HG03139 (cell line): ENCODE measurements at regions not wholly inside any gene's neighbourhood (a gene's known extent, or its start where the extent isn't known, plus 50 kb on each side); places are given as distances from the start of the nearest gene placed in this dataset.
"Not testable (repeated sequence)": the region's sequence is repeated elsewhere in the genome, so short reads cannot be mapped to it uniquely, and the experiment has no call there.

Source experiments
- ATAC-seq: cut with Tn5 transposase; IDR thresholded peaks from one replicate; pipeline ENCODE4 v1.9.1; 2021; ENCODE audit not compliant: unreplicated experiment

DNA sequence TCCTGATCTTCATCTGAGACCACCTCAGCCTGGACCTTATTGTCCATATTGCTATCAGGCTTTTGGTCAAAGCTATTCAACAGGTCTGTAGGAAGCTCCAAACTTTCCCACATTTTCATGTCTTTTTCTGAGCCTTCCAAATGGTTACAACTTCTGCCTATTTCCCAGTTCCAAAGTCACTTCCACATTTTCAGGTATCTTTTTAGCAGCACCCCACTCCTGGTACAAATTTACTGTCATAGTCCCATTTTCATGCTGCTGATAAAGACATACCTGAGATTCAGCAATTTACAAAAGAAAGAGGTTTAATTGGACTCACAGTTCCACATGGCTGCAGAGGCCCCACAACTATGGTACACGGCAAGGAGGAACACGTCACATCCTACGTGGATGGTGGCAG is 815.5 kb downstream of the KCNJ2 start:
- ATAC-seq = no peak

DNA sequence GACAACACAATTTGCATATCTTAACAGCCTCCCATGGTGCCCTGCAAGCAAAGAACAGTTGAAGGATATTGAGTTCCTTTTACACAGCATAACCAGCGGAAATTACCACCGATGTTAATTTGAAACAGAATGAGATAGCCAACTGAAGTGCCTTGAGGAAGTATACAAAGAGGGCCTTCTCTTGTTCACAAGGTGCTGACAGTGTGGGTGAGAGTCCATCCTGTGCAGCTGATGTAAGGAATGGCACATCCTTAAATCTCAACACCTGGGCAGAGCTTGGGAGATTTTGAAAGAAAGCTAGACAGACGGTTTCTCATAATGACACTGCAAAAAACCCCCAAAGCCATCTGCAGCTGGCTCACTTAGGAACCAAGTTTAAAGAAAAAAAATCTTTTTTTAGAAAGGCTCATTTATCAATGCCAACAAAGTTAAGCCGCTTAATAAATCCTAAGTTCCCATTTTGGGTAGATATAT is 818.6 kb downstream of the KCNJ2 start:
- no peak for ATAC-seq

DNA sequence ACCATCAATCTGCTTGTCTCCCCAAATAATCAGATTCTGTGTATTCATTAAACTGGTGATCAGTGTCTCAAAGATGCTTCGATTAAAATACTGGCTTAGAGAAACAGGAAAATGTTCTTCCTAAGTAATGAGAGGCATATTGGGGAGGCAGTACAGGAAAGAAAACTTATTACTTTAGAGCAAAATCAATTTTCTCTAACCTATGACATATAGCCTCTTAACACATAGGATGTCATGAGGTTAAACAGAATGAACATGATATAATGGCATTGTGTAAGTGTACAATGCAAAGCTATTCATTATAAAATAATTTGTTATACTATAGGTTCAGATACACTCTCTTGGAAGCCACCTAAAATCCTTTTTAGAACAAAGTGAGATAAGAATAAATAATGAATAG is 819.3 kb downstream of the KCNJ2 start:
- ATAC-seq = no peak

DNA sequence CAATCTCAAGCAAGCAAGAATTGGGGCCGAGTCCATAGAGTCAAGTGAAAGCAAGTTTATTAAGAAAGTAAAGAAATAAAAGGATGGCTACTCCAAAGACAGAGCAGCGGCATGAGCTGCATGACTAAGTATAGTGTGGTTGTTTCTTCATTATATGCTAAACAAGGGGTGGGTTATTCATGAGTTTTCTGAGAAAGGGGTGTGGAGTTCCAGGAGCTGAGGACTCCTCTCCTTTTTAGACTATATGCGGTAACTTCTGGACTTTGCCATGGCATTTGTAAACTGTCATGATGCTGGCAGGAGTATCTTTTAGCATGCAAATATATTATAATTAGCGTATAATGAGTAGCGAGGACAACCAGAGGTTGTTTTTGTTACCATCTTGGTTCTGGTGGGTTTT is 819.9 kb downstream of the KCNJ2 start:
- no peak for ATAC-seq

DNA sequence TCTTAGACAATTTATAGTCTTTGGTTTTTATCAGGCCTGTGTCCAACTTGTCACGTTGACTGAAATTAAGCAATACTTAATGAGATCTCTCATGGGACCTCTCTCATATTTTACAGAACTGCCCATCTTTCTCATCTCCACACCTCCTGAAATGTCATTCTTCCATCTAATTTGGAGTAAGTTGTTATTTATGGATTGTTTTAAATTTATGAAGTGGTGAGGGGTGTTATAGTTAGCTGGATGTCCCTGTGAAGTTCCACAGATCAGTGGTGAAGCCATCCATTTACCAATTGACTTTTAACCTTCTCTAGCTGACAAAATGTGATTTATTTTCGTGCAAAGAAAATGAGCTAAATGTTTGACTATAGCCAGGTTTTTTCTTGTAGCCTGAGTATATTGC is 824.9 kb downstream of the KCNJ2 start:
- no peak for ATAC-seq

DNA sequence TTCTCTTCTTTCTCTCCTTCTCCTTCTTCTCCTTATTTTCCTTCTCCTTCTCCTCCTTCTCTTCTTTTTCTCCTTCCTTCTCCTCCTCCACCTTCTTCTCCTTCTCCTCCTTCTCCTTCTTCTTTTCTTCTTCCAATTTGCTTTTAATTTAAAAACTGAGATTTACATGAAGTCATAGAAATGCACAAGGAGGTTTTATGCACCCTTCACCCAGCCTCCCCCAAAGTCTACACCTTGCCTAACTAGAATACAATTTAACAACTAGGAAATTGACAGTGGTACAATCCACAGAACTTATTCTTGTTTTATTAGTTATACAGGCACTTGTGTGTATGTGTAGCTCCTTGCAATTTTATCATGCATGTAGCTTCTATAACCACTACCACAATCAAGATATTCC is 826.7 kb downstream of the KCNJ2 start:
- ATAC-seq = no peak

DNA sequence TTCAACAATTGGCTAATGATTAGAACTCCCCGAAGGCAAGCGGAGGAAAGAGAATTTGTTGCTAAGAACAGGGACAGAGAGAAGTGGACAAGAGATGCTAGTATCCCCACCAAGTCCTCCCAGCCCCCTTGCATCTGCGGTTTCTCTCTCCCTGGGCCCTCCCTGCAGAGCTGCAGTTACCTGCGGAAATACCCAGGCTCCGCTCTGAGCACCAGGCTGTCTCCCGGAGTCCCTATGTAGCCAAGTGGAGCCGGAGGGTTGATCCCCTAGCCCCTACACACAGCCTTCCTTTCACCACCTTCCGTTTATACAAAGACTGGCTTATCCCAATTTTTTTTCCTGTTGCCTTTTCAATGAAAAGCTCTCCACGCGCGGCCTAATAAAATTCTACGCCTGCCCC is 834.4 kb downstream of the KCNJ2 start:
- no peak for ATAC-seq

DNA sequence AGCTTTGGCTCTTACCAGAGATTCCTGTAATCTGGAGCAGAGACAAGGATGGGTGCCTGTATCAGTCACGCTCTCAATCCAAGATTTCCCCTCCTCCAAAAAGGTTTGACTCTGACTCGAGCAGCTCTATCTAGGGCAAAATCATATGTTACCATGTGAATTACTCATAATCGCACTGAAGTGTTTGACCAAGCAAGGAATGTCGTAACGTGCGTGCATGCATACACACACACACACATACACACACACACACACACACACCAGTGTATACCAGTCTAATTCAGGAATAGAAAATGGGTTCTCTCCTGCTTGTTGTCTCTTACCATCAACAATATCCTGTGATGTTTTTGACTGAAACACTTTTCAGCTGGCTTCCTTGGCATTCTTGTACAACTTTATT is 835.1 kb downstream of the KCNJ2 start:
- no peak for ATAC-seq

DNA sequence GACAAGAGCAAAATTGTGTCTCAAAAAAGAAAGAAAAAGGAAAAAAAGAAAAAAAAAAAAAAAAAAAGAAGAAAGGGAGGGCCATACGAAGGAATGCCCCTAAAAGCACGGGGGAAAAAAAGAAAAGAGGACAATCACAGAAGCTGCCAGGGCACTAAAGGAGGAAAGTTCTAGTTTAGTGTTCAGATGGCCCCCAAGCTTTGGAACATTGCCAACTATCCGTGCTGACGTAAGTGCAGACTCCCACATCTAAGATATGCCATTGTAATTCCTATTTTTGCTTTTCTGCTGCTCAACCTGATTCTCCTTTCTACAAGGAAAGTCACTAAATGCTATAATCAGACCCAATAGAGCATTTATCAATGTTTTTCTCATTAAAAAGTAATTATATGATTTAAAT is 842.1 kb downstream of the KCNJ2 start:
- no peak for ATAC-seq

DNA sequence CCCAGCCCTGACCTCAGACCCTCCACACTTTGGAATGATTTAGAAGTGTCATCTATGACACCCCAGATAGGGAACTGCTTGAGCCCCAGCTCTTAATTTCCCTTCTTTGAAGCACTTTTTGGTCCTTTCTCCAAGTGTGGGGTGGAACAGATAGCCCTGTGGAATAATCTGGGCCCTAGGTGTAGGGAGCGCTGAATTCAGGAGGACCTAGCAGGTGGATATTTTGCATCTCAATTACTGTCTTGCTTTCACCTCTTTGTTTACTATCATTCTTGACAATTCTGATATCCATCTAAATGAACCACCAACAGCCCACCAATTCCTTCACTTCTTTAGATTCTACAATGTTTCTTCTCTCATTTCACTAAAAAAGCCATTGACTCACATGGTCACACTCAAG is 850.4 kb downstream of the KCNJ2 start:
- ATAC-seq = no peak

DNA sequence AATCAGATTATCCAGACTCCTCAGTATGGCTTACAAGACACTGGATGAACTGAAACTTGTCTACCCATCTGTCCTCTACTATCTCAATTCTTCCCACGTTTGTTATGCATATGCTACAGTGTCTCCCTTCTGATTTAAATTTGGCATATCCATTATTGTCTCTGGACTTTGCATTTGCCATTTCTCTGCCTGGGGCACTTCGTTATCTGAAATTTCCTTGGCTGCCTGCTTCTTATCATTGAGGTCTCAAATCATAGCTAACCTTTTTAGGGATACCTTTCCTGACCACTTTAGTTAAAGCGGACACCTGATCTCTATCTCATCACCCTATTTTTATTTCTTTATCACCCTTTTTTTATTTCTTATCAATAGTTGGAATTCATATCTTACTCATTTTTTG is 853.4 kb downstream of the KCNJ2 start:
- no peak for ATAC-seq

DNA sequence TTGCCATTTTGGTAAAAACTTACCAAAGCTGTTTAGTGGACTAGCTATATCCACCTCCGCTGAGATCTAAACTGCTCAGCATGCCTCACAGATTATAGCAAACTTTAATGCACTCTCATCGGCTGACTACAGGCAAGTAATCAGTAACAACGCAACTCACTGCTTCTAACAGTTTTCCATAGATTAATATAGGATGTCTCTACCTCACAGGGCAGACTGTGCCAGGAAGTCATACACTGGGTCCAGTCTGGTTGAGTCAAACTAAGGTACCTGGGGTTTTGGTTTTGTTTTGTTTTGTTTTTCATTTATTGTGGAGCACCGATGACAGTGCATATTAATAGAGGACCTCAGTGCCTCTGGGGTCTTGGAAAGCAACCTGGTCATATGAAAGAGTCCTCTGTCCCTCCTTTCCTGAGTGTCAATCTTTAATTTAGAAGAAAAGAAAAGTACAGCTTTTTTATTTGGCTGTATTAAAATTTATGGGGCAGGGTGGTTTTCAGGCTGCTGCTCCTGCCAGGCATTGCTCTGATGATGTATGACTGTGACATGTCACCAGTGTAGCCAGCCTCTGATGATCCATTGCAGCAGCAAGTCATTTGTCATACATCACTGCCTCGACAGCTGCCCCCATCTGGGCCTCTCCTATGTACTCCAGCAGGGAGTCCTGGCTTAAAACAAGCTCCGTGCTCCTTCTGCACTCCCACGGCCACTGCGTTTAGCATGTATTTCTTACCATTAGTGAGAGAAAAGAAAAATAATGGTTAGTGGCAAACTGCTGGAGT is 854.1 kb downstream of the KCNJ2 start:
- no peak for ATAC-seq

DNA sequence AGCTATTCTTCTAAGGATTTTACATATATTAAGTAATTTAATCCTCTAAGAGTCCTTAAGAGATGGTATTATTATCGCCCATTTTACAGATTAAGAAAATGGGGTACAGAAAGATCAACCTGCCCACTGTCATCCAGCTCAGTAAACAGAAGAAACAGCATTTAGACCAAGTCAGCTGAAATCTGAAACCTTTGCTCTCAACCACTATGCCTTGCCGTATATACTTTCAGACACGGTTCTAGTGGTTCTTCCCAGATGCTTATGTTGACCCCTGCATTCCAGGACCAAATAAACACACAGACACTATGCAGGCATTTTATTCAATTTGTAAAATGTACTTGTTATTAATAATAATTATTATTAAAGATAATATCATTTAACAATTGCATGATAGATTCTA is 854.8 kb downstream of the KCNJ2 start:
- no peak for ATAC-seq

DNA sequence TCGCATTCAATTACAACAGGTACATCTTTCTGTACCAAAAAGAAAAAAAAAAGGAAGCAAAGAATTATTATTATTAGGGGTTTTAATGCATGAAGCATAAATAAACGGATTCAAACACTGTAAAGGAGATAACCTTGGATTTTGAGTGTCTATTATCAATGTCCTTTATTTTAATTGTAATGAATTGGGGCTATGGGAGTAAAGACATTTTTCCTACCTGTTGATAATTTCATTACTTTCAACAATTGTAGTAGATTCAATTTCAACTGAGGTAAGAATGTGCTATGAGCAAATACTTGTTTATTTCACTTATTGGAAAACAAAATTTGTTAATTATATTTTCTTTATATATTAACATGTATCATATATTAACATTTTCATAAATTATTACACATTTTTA is 855.6 kb downstream of the KCNJ2 start:
- no peak for ATAC-seq

DNA sequence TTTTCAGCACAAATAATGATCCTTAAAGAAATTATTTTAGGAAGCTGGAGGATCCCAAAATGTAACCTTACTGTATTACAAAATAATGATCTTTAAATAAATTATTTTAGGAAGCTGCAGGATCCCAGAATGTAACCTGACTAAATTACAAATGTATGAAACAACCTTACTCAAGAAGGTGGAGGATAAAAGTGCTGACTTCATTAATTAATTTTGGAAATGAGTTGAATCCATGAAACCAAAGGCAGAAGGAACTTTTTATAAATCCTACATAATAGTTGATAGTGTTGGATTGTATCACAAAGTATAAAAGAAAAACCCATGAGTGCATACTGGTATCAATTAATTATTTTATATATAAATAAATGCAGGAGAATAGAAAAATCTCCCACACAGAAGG is 859.9 kb downstream of the KCNJ2 start:
- ATAC-seq = no peak

DNA sequence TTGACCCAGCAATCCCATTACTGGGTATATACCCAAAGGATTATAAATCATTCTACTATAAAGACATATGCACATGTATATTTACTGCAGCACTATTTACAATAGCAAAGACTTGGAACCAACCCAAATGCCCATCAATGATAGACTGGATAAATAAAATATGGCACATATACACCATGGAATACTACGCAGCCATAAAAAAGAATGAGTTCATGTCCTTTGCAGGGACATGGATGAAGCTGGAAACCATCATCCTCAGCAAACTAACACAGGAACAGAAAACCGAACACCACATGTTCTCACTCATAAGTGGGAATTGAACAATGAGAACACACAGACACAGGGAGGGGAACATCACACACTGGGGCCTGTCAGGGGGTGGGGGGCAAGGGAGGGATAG is 862.0 kb downstream of the KCNJ2 start:
- ATAC-seq = not testable (repeated sequence)

DNA sequence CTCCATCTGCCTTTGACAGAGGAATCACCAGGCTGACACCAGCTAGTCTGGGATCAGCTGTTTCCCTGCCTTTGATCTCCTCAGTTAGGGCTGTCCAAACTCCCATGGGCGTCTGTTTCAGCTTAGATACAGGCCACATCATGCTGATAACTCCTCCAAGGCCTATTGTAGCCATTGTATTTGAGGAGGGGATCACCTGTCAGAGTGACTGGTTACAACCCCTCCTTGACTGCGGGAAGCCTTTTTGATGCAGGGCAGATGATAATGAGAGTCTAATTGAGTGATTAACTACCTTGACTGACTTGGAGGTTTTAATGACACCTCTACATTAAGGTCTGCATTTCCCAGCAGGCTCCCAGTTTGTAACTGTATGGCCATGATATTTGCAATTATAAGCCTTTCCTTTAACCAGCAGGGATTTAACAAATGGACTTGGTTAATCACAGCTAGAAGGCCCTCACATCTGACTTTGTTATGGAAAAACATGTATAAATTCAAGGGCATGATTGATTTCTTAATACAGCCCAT is 863.5 kb downstream of the KCNJ2 start:
- ATAC-seq = no peak

DNA sequence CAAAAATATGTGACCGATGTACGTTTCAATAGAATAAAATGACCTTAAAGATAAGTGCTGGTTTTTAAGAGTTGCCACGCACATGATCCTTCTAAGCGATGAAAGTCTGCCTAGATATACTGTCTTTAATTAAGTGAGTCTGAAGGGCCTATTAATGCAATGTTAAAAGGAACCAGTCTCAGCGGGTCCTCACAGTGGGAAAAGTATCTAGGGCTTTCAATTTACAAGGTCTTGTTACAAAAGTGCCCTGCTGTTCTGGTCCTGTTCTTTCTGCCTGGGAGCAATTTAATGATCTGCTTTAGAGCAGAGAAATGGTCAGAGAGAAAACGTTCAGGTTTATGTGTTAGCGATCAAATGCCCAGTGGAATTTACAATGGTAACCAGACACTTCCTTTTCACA is 864.0 kb downstream of the KCNJ2 start:
- ATAC-seq = no peak

DNA sequence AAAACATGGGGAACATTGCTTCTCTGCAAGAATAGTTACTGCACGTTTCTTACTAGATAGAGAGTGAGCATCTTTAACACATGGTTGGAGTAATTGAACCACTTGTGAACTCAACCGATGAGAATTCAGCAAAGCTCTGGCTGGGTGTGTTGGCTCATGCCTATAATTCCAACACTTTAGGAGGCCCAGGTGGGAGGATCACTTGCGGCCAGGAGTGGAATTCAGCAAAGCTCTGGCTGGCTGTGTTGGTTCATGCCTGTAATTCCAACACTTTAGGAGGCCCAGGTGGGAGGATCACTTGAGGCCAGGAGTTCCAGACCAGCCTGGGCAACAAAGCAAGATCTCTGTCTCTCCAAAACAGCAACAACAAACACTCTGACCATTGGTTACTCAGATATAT is 865.9 kb downstream of the KCNJ2 start:
- ATAC-seq = no peak

DNA sequence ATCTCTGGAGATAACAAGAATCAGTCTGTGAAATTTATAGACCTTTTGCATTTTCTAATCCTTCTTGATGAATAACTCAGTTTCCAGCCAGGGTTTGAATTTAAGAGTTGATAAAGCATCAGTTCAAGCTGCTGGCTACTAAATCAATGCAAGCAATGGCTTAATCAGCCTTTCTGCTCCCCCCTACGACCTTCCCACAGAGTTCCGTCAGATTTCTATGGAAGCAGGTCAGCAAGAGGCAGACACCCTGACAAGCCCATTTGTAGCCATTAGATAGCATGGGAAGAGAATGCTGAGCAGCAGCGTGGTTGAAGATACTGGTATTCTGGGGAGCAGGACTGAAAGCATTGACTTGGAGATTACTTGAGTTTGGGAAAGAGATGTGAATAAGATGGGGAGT is 868.1 kb downstream of the KCNJ2 start:
- ATAC-seq = no peak

DNA sequence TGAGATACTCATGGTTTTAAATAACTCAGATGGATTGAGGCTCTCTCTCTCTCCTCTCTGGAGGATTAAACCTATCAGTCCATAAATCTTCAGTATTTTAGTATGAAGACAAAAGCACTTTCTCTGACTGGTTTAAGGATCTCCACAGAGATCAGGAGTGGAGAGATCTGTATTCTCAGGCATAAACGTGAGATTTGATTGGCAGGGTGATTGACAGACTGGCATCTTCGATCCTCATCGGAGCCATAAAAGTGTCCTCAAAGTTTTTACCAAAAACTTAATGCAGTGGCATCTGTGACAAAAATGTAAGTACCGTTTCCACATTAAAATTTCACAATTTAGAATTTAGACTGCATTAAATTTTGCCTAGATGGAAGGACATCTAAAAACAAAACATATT is 870.1 kb downstream of the KCNJ2 start:
- ATAC-seq = no peak

DNA sequence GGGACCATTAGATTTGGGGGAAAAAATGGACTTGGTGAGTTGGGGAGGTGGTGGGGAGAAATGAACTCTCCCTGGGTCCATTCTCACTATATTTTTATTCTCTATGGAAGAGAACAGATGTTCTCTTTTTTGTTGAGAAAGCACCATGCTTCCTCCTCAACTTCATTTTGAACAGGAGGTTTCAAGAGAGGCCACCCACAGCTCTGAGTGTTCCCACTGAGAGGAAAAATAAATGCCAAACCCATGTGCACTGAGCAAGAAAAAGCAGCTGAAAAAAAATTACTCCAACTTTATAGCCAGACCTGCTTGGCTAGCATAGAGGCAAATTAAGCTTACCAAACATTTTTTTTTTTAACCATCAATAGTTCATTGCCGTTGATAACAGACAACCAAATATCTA is 883.6 kb downstream of the KCNJ2 start:
- no peak for ATAC-seq

DNA sequence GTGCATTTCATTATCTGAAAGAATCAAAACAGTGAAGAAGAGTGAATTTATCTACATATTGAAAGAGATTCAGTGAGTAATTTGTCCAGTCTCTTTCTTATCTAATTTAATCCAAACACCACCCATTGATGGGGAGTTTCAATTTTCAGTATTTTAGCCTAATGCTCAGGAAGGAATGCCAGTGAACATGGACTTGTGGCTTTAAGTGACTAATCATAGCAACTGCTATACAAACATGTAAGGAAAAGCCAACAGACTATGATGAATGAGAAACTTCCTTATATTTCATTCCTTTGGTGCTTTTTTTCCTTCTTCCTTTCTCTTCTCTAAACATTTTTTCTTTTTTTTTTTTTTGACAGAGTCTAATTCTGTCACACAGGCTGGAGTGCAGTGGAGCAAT is 885.8 kb downstream of the KCNJ2 start:
- ATAC-seq = no peak
